ENCODE measurements at regions not wholly inside any gene's neighbourhood (a gene's known extent, or its start where the extent isn't known, plus 50 kb on each side); places are given as distances from the start of the nearest gene placed in this dataset.

- Histone ChIP-seq H3K9me2 (replicated peaks; ENCODE audit: insufficient read depth, low read length) (no peaks in the 10 kb centered on the region), H3K9me3 (replicated peaks; ENCODE audit: insufficient read depth, low read length) (no peaks in the 10 kb centered on the region), H3K4me3 (ENCODE audit: low read length) (no peak overlapping the region), H3K79me2 (ENCODE audit: low read length) (no peaks in the 10 kb centered on the region), H3F3A (ENCODE audit: insufficient read depth, low read length) (no peaks in the 10 kb centered on the region), H4K20me1 (ENCODE audit: insufficient read depth, low read length) (no peaks in the 10 kb centered on the region), H3K9ac (ENCODE audit: low read length) (no peak overlapping the region), H3K4me1 (ENCODE audit: low read length) (no peaks in the 10 kb centered on the region), H2AFZ (ENCODE audit: low read length) (no peak overlapping the region), H3K27me3 (replicated peaks; ENCODE audit: insufficient read depth, low read length) (no peaks in the 10 kb centered on the region), H3K36me3 (replicated peaks; ENCODE audit: insufficient read depth, low read length) (no peaks in the 10 kb centered on the region), H3K4me2 (ENCODE audit: low read depth, low read length) (no peak overlapping the region), H3K27ac (ENCODE audit: low read length) (no peak overlapping the region)
- no peak for DNase-seq
- TF ChIP-seq CTCF (IDR thresholded peaks at IDR 0.05; ENCODE audit: low read length), result no peak
- no peak for TF ChIP-seq EZH2 (optimal IDR thresholded peaks at IDR 0.05; ENCODE audit: low read depth, low read length)
- TF ChIP-seq EZH2phosphoT487 (IDR thresholded peaks at IDR 0.05; ENCODE audit: low read length), result no peak
Measured at GRCh38 chr2:60136913-60137312, 416.5 kb downstream of the BCL11A start.

GRCh38 chr2:60127191-60127590 lies 426.3 kb downstream of the BCL11A start:
- Histone ChIP-seq H3K9me2 (replicated peaks; ENCODE audit: insufficient read depth, low read length) (no peaks in the 10 kb centered on the region), H2AFZ (ENCODE audit: low read length) (no peak overlapping the region), H3F3A (ENCODE audit: insufficient read depth, low read length) (no peaks in the 10 kb centered on the region), H3K79me2 (ENCODE audit: low read length) (no peaks in the 10 kb centered on the region), H3K27me3 (replicated peaks; ENCODE audit: insufficient read depth, low read length) (no peaks in the 10 kb centered on the region), H3K4me2 (ENCODE audit: low read depth, low read length) (no peak overlapping the region), H4K20me1 (ENCODE audit: insufficient read depth, low read length) (no peaks in the 10 kb centered on the region), H3K27ac (ENCODE audit: low read length) (no peak overlapping the region), H3K9ac (ENCODE audit: low read length) (no peak overlapping the region), H3K4me1 (ENCODE audit: low read length) (no peaks in the 10 kb centered on the region), H3K9me3 (replicated peaks; ENCODE audit: insufficient read depth, low read length) (no peaks in the 10 kb centered on the region), H3K36me3 (replicated peaks; ENCODE audit: insufficient read depth, low read length) (no peaks in the 10 kb centered on the region), H3K4me3 (ENCODE audit: low read length) (no peak overlapping the region)
- DNase-seq, result no peak
- TF ChIP-seq EZH2 (optimal IDR thresholded peaks at IDR 0.05; ENCODE audit: low read depth, low read length) (no peak), CTCF (IDR thresholded peaks at IDR 0.05; ENCODE audit: low read length) (no peak), EZH2phosphoT487 (IDR thresholded peaks at IDR 0.05; ENCODE audit: low read length) (no peak)

GRCh38 chr2:60125611-60126426 lies 427.6 kb downstream of the BCL11A start:
- Histone ChIP-seq H3K9me2 (replicated peaks; ENCODE audit: insufficient read depth, low read length) (no peaks in the 10 kb centered on the region), H3K27me3 (replicated peaks; ENCODE audit: insufficient read depth, low read length) (no peaks in the 10 kb centered on the region), H3K4me1 (ENCODE audit: low read length) (no peaks in the 10 kb centered on the region), H3K27ac (ENCODE audit: low read length) (no peak overlapping the region), H3F3A (ENCODE audit: insufficient read depth, low read length) (no peaks in the 10 kb centered on the region), H3K79me2 (ENCODE audit: low read length) (no peaks in the 10 kb centered on the region), H3K9me3 (replicated peaks; ENCODE audit: insufficient read depth, low read length) (no peaks in the 10 kb centered on the region), H3K36me3 (replicated peaks; ENCODE audit: insufficient read depth, low read length) (no peaks in the 10 kb centered on the region), H3K4me2 (ENCODE audit: low read depth, low read length) (no peak overlapping the region), H2AFZ (ENCODE audit: low read length) (no peak overlapping the region), H4K20me1 (ENCODE audit: insufficient read depth, low read length) (no peaks in the 10 kb centered on the region), H3K9ac (ENCODE audit: low read length) (no peak overlapping the region), H3K4me3 (ENCODE audit: low read length) (no peak overlapping the region)
- DNase-seq, result no peak
- TF ChIP-seq EZH2 (optimal IDR thresholded peaks at IDR 0.05; ENCODE audit: low read depth, low read length), result no peak
- no peak for TF ChIP-seq EZH2phosphoT487 (IDR thresholded peaks at IDR 0.05; ENCODE audit: low read length)
- no peak for TF ChIP-seq CTCF (IDR thresholded peaks at IDR 0.05; ENCODE audit: low read length)

All from MM.1S (cell line).